Calu3 (cell line): ENCODE measurements at regions not wholly inside any gene's neighbourhood (a gene's known extent, or its start where the extent isn't known, plus 50 kb on each side); places are given as distances from the start of the nearest gene placed in this dataset.

Source experiments
- BruUV-seq: library from RNA; stranded (reverse); fragments of 400-500 nt; replicated peaks from 2 replicates; lab custom pipeline; 2021; lab: Mats Ljungman, UMichigan
- CTCF ChIA-PET: fragments of 300-600 bp; sonication (Branson Sonifier 250); formaldehyde crosslinking; loops from one replicate; lab custom pipeline; 2022; ENCODE audit warnings: antibody characterized with exemption; lab: Charles Lee
- DNase-seq: peaks from one replicate; pipeline ENCODE4 v3.0.0; 2022
- H3K27ac Mint-ChIP-seq: one replicate; pipeline ENCODE4 v1.8.0; 2022; ENCODE audit warnings: mixed read lengths; ENCODE audit not compliant: unreplicated experiment
- H3K27me3 Mint-ChIP-seq: one replicate; pipeline ENCODE4 v1.8.0; 2022; ENCODE audit warnings: mixed read lengths; ENCODE audit not compliant: unreplicated experiment
- H3K36me3 Mint-ChIP-seq: one replicate; pipeline ENCODE4 v1.8.0; 2022; ENCODE audit warnings: mild to moderate bottlenecking, moderate library complexity, mixed read lengths; ENCODE audit not compliant: insufficient read depth, unreplicated experiment
- H3K4me1 Mint-ChIP-seq: one replicate; pipeline ENCODE4 v1.8.0; 2022; ENCODE audit warnings: mild to moderate bottlenecking, low read depth, mixed read lengths; ENCODE audit not compliant: unreplicated experiment
- H3K4me3 Mint-ChIP-seq: one replicate; pipeline ENCODE4 v1.8.0; 2022; ENCODE audit warnings: mild to moderate bottlenecking, low read depth, moderate library complexity, mixed read lengths; ENCODE audit not compliant: unreplicated experiment
- H3K9me3 Mint-ChIP-seq: one replicate; pipeline ENCODE4 v1.8.0; 2022; ENCODE audit warnings: low read depth, mixed read lengths; ENCODE audit not compliant: unreplicated experiment
- CTCF ChIP-seq: fragments of 200-600 bp; IDR thresholded peaks from one replicate; pipeline ENCODE4 v1.8.0; 2022; ENCODE audit warnings: antibody characterized with exemption; ENCODE audit not compliant: unreplicated experiment
- intact Hi-C: fragments of 100-400 bp; cut with micrococcal nuclease; formaldehyde crosslinking; loops from one replicate; pipeline ENCODE4 v1.10.0; 2022; ENCODE audit not compliant: unreplicated experiment

GRCh38 chr7:66556549-66557213 lies 72.0 kb upstream of the KCTD7 start:
- no peak overlapping the region for H3K4me3 Mint-ChIP-seq
- no peaks in the 10 kb centered on the region for H3K9me3 Mint-ChIP-seq
- intact Hi-C loops = loop anchor here (5.0 kb wide), 1 partner anchor 441 kb away; the partner anchor contains the start of genes SBDS and TYW1
- H3K27ac Mint-ChIP-seq = no peak overlapping the region
- H3K36me3 Mint-ChIP-seq = peaks cover 4% of the 10 kb centered on the region
- CTCF ChIA-PET = no interaction called here
- no peaks in the 10 kb centered on the region for H3K4me1 Mint-ChIP-seq
- no peak for TF ChIP-seq CTCF
- no peaks in the 10 kb centered on the region for H3K27me3 Mint-ChIP-seq
- no TSS peak for BruUV-seq
- DNase-seq = no peak

GRCh38 chr7:66557214-66558200 lies 71.2 kb upstream of the KCTD7 start:
- TF ChIP-seq CTCF = peak; percentile 72
- peak; percentile 73 for DNase-seq
- Mint-ChIP-seq H3K27me3 (no peaks in the 10 kb centered on the region), H3K36me3 (peaks cover 4% of the 10 kb centered on the region), H3K27ac (no peak overlapping the region), H3K4me3 (no peak overlapping the region), H3K9me3 (no peaks in the 10 kb centered on the region), H3K4me1 (no peaks in the 10 kb centered on the region)
- CTCF ChIA-PET = no interaction called here
- BruUV-seq = no TSS peak
- intact Hi-C loops = loop anchor here (5.0 kb wide), 1 partner anchor 440 kb away; the partner anchor contains the start of genes SBDS and TYW1

DNA sequence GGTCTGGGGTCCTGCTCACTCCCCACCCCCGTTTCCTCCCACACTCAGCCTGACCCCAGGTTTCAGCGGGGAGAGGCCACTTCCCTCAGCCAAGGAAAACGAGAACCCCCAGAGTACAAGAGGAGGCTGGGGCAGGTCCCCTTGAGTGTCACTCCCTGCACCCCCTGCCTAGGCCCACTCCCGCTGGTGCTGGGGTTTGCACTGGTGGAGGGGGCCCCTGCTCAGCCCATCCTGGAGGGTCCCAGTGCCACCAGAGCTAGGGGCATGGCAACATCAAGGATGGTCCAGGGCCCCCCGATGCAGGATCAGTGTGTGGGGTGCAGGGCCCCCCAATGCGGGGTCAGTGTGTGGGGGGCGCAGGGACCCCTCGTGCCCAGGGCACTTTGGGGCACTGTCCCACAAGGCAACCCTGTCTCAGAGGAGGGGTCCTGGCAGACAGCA lies 70.5 kb upstream of the KCTD7 start:
- no peaks in the 10 kb centered on the region for H3K27me3 Mint-ChIP-seq
- CTCF ChIA-PET = no interaction called here
- BruUV-seq = no TSS peak
- no peak for TF ChIP-seq CTCF
- no peak overlapping the region for H3K27ac Mint-ChIP-seq
- intact Hi-C loops = loop anchor here (5.0 kb wide), 1 partner anchor 439 kb away; the partner anchor contains the start of genes SBDS and TYW1
- no peak overlapping the region for H3K4me3 Mint-ChIP-seq
- DNase-seq = no peak
- H3K4me1 Mint-ChIP-seq = no peaks in the 10 kb centered on the region
- peaks cover 4% of the 10 kb centered on the region for H3K36me3 Mint-ChIP-seq
- no peaks in the 10 kb centered on the region for H3K9me3 Mint-ChIP-seq

DNA sequence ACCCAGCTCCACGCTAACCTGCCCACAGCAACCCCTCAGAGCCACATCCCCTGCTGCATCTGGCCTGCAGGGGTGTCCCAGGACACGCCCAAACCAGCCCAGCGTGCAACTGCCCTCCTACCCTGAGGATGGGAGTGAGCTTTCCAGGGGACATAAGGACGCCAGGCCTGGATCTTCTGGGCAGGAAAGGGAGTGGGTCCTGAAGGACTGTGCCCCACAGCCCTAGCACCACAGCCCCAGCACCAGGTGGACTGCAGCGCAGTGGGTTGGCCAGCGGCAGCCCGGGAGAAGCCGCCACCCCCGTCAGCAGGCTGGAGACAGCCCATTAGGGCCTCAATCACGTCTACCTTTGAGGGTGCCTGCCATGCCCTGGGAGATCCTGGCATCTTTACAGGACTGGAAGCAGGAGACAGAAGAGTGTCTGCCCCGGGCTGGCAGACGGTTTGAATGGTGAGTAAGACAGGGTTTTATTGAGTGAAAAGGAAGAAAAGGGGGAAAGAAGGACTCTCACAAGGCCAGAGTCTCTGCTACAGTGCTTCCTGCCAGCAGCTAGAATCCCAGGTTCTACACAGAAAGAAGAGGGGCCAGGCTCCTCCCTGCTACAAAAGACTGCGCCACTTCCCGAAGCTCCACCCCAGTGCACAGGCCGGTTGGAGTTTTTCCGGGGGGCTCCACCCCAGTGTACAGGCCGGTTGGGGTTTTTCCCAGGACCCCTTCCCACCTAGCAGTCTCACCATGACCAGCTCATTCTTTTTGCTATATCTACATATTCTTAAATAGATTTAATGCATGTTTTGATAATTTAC lies 69.8 kb upstream of the KCTD7 start:
- Mint-ChIP-seq H3K27ac (no peak overlapping the region), H3K9me3 (no peaks in the 10 kb centered on the region), H3K36me3 (peaks cover 4% of the 10 kb centered on the region), H3K4me1 (no peaks in the 10 kb centered on the region), H3K27me3 (no peaks in the 10 kb centered on the region), H3K4me3 (no peak overlapping the region)
- no peak for DNase-seq
- no TSS peak for BruUV-seq
- intact Hi-C loops = loop anchor here (5.0 kb wide), 1 partner anchor 438 kb away; the partner anchor contains the start of genes SBDS and TYW1
- TF ChIP-seq CTCF = no peak
- CTCF ChIA-PET = no interaction called here
